HG03108 (cell line): ENCODE measurements at regions not wholly inside any gene's neighbourhood (a gene's known extent, or its start where the extent isn't known, plus 50 kb on each side); places are given as distances from the start of the nearest gene placed in this dataset.

Experiments used
- ATAC-seq: cut with Tn5 transposase; IDR thresholded peaks from one replicate; pipeline ENCODE4 v1.9.1; 2021; ENCODE audit warnings: moderate library complexity; ENCODE audit not compliant: unreplicated experiment

DNA sequence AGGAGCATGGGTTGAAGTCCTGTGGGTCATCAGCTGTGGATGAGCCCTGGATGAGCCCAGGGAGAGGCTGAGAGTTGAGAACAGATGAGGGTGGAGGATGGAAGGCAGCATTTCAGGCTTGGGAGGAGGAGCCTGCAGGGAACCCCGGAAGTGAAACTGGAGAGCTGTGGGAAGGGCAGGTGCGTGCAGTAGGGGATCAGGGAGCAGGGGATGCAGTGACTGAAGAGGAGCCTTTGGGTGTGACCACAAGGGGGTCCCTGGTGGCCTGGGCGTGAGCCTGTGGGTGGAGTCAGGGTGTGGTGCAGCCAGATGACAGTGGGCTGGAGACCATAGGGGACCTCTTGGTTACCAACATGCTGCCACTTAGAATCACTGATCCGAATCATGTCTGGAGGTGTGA is 115.5 kb downstream of the PAPOLA start:
- ATAC-seq, result no peak

DNA sequence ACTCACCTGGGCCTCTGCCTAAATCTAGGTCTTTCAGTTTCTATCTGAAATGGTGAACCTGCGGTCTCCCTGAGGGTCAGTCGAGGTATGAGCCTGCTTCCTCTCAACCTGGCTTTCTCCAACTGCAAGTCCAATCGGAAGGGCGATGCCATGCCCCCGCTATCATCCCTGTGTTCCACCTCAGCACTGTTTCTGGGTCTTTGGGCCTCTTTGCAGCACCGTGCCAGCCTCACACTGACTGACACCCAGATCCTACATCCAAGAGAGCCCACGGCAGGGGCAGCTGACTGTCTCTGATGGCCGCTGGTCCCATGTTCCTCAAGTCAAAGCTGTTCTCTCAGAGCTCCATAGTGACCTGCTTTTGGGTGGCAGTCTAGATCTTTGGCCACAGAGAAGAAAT is 120.7 kb downstream of the PAPOLA start:
- no peak for ATAC-seq

DNA sequence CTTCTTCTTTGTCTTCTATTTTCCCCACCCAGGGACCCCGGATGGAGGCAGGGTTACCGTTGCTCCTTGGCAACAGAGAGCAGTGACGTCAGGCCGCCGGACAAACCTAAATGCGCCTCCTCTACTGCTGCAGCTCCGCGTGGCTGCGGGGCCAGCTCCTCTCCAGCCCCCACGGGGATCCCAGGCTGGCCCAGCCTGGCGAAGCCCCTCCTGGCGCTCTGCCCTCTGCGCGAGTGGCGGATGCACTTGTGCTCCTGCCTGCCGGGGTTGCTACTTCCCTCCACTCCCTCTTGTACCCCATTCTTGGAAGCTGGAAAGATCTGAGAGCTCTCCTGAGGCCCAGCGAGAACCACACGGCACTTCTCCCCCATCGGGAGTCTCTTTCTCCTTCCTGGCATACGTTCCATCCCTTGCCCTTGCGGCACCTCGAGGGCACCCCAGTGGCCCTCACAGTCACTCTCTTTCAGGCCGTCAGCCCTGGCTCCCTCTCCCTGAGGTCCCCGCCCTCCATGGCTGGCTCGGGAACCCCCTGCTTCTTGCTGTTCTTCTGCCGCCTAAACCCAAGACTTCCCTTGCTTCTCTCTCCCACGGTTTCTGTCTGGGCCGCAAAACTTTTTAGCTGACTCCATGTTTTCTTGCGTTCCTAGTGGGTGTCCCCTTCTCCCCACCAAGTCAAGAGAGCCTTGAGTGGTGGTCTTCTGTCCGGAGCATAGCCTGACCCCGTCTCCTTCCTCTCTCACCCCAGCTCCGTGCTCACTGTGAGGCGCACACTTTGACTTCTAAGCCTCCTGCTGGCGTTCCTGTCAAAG is 121.7 kb downstream of the PAPOLA start:
- no peak for ATAC-seq

GRCh38 chr14:96624661-96625425 is 122.7 kb downstream of the PAPOLA start:
- ATAC-seq, result no peak

- no peak for ATAC-seq
Observed at GRCh38 chr14:96625426-96625985, 123.3 kb downstream of the PAPOLA start.

DNA sequence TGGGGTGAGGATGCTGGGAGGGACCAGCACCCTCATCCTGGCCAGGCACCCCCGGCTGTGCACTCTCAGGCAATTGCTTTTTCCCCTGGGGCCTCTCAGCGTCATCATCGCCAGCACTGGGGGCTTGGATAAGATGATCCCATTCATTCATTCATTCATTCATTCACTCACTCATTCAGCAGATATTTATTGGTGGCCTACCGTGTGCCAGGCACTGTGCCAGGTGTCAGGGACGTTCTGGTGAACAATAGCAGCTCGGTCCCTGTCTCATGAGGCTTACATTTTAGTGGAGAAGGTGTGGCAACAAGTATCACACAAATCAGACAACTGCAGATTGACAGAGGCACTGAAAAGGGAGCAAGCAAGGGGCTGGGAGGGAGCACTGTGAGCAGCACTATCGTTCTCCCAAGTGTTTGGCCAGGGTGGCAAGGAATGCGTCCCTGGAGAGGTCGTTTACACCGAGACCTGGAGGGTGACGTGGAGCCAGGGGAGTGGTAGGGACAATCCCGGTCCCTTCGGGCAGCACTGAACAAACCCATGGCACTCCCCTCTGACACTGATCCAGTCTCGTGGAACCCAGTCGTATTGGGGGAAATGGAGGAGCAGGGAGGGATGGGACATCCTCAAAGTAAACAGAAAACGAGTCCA is 124.1 kb downstream of the PAPOLA start:
- no peak for ATAC-seq

- no peak for ATAC-seq
Observed at GRCh38 chr14:96626916-96627315, 124.7 kb downstream of the PAPOLA start.

DNA sequence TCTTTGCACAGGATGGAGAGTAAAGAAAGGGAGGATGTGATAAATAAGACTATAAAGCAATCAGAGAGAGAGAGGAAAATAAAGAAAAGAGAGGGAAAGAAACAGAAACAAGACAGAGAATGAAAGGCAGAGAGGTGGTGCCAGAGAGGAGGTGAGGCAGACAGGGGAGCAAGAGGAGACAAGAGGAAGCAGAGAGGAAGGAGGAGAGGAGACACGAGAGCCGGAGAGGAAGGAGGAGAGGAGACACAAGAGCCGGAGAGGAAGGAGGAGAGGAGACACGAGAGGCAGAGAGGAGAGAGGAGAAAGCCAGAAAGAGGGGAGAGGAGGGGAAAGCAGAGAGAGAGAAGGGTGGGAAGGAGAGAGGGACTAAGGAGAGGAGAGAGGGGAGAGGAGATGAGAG is 125.2 kb downstream of the PAPOLA start:
- no peak for ATAC-seq

DNA sequence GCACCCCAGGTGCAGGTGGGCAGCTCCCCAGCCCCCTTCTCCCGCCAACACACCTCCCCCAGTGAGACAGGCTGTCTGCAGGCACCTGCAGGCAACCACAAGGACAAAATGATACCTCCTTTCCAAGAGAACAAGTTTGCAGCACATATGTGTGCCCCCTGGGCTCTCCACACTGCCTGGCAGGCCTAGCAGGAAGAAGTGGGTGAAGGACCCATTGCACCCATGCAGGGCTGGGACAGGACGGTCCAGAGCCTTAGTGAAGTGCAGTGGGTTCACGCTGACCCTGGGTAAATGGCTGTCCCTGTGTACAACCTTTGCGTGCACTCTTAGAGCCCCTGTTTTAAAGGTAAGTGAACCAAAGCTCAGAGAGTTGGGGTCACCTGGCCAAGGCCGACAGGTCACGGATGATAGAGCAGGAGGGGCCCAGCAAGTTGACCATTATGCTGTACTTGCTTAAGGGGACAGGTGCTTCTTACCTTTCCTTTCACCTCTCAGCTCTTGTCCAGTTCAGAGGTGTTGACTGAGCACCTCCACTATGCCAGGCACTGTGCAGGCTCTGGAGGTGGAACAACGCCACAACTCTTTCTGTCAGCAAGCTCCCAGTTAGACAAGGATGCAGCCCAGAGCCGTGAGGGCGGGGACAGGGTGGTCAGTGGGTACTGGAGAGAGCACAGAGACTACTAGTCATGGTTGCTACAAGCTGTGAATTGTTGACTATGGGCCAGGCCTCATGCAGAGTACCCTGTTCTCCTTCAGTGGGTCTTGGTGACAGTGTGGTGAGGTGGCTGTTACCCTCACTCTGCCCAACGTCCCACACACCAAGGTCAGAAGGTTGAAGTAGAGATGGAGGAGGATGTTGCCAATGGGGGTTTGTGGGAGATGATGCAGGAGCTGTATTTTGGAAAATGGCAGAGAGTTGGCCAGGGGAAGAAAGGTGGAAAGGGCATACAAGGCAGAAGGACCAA is 125.9 kb downstream of the PAPOLA start:
- no peak for ATAC-seq

DNA sequence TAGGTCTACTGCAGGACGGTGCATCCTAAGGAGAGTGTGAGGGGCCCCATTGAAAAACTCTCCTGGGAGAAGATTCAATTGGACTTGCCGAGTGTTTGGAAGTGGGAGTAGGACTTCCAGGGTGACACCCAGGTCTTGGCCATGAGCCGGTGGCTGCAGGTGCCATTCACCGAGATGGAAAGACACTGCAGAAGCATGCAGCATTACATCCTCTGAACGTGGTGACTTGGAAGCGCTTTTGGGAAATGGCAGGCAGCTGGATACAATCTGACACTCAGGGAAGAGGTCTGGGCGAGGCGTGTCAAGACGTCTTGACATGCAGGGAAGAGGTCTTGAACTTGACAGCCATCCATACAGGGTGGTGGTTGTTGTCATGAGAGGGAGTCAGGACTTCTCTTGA is 126.9 kb downstream of the PAPOLA start:
- no peak for ATAC-seq

- ATAC-seq, result no peak
Observed at GRCh38 chr14:96629558-96630222, 127.5 kb downstream of the PAPOLA start.

GRCh38 chr14:96630281-96630680 is 128.1 kb downstream of the PAPOLA start:
- no peak for ATAC-seq

- no peak for ATAC-seq
Observed at GRCh38 chr14:96631030-96631429, 128.8 kb downstream of the PAPOLA start.

DNA sequence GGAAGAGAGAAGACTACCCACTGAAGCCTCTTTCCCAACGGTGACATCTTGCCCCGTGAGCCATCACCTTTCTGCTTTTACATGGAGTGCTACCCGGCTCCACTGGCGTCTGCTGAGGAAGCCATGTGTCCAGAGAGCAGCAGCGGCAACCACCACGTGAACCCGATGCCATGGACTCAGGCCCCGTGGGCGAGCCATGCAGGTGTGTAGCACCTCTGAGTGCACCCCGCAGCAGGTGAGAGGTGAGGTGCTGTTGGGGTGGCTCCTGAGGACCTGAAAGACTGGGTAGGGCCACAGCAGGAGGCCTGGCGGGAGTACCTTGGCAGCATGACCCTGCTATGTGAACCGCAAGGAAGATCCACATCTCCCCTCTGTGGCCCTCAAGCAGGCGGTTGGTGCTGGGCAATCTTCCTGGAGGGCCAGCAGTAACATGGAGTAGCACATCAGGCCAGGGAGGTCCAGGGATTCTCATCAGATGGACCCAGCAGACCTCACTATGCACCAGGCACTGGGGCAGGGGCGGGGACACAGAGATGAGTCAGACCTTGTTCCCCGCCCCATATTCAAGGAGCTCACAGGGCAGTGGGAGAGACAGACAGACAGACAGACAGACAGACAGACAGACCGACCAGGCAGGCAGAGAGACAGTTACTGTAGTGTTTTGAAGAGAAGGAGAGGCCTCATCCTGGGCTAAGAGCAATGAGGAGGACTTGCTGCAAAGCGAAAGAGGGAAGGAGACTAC is 129.6 kb downstream of the PAPOLA start:
- no peak for ATAC-seq

- no peak for ATAC-seq
Observed at GRCh38 chr14:96632363-96632758, 130.2 kb downstream of the PAPOLA start.

DNA sequence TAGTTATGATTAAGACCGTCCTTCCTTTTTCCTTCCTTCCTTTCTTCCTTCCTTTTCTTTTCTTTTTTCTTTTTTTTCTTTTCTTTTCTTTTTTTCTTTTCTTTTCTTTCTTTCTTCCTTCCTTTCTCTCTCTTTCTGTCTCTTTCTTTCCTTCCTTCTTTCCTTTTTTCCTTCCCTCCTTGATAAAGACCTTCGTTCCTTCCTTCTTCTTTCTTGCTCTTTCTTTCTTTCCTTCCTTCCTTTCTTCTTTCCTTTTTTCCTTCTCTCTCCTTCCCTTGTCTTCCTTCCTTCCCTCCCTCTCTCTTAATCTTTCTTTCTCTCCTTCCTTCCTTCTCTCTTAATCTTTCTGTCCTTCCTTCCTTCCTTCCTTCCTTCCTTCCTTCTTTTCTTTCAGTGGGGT is 130.9 kb downstream of the PAPOLA start:
- no peak for ATAC-seq

GRCh38 chr14:96634481-96634880 is 132.3 kb downstream of the PAPOLA start:
- ATAC-seq, result no peak

GRCh38 chr14:96634896-96635295 is 132.7 kb downstream of the PAPOLA start:
- no peak for ATAC-seq

GRCh38 chr14:96635850-96636249 is 133.7 kb downstream of the PAPOLA start:
- ATAC-seq, result no peak
